GM18868 (cell line): ENCODE measurements at regions not wholly inside any gene's neighbourhood (a gene's known extent, or its start where the extent isn't known, plus 50 kb on each side); places are given as distances from the start of the nearest gene placed in this dataset.
"Not testable (repeated sequence)": the region's sequence is repeated elsewhere in the genome, so short reads cannot be mapped to it uniquely, and the experiment has no call there.

ENCODE experiments used
- ATAC-seq: cut with Tn5 transposase; IDR thresholded peaks from one replicate; pipeline ENCODE4 v1.9.1; 2021; ENCODE audit warnings: mild to moderate bottlenecking, moderate library complexity; ENCODE audit not compliant: unreplicated experiment

DNA sequence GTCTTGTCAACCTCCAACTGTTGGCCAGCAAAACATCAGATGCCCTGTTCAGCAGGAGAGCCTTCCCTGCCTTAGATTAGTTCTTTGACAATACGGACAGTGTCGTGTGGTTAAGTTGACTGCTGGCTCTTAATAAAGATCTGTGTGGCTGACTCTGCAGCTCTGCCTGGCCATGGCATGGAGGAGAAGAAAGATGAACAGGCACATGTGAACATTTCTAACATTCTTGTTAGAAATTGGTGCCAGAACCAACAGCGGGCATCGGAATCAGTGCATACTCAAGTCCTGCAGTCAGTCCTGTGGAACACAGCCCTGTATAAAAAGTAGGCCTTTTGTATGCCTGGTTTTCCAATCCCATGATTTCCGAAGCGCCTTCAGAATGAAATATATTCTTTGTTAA is 455.6 kb downstream of the POM121L12 start:
- no peak for ATAC-seq

DNA sequence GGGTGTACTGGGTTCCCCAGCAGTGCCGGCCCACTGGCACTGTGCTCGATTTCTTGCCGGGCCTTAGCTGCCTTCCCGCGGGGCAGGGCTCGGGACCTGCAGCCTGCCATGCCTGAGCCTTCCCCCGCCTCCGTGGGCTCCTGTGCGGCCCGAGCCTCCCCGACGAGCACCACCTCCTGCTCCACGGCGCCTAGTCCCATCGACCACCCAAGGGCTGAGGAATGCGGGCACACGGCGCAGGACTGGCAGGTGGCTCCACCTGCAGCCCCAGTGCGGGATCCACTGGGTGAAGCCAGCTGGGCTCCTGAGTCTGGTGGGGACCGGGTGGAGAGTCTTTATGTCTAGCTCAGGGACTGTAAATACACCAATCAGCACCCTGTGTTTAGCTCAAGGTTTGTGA is 459.7 kb downstream of the POM121L12 start:
- ATAC-seq, result not testable (repeated sequence)

DNA sequence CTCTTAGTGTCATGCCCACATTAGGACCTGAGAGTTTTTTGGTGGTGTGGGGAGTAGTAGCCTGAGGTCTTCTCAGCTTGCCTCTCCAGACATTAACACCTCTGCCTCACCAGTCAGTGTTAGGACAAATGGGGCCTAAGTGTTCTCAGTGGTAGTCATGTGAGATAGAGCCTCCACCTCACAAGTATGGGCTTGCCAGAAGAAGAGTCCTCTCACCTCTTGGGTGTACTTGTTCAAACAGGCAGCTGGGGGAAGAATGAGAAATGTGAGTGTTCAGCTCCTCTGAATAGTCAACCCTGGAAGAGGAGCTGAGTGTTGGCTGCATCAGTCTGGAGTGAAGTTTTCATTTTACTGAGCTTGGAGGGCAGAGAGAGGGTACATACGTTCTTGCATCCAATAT is 464.6 kb downstream of the POM121L12 start:
- no peak for ATAC-seq

DNA sequence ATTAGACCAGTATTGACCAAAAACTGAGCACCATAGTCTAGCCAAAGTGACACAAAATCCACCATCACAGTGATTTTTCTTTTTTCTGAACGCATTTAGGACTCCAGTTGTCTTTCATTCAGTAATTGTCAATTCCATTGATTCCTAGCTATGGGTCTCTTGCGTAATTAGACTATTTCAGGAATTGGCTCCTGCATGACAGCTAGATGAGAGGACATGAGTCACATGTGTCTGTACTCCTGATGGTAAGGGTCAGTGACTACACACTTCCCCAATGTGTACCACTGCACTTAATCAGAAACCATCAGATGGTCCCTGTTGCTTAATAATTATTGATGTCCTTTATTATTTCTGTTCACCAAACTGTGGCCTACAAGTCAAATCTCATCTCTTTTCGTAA is 469.5 kb downstream of the POM121L12 start:
- ATAC-seq, result no peak

DNA sequence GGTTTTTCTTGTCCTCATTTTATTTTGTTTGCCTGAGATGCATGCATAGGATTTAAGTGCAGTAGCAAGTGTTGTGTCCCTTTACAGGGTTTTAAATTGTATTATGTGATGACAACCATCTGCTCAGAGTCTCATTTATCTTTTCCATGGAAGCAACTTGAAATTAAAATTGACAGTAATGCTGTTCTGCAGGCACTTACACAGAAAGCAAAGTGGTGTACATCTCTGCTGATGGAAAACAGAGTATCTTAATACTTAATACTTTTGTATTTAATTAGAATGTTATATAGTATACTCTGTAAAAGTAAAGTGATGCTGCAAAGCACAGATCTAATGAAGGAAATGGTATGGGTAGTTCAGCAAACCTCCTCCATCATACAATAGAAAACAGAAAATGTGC is 482.9 kb downstream of the POM121L12 start:
- ATAC-seq, result no peak

DNA sequence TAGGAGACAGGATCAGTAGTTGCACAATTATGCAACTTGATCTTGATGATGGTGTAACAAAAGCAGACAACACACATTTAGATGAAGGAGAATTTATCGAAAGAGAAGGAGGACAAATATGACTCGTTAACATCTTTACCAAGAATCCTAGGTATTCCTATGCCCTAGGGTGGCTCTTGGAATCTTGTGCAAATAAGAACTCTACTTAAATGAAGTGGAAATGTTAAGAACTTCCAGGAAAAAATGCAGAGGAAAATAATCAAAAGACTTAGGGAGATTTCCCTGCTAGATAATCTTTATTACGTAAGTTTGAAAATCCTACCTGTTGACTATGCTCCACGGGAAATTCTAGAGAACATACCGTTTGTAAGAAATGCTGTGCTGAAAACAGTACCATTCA is 485.4 kb downstream of the POM121L12 start:
- no peak for ATAC-seq

DNA sequence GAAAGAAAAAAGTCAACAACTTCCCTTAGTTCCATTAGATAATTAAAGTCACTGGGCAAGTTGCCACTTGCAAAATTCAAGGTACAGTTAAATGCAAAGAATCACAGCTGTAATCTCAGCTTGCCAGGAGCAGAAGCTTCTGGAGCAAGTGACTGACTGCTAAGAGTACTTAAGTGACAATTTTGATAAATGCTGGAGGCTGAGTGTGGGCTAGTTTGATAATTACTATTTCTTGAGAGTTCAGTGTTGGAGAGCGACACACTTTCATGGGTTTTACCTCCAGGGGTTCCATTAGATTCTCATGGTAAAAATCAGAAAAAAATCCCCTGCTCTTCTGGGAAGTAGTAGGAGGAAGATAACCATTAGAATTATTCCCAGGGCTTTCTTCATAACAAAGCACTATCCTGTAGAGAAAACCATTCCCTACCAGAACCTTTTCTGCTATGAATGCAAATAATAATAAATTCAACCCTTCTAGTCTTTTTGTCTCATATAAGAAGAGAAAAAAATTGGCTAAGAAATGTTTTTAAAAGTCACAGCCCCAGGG is 486.3 kb downstream of the POM121L12 start:
- no peak for ATAC-seq

DNA sequence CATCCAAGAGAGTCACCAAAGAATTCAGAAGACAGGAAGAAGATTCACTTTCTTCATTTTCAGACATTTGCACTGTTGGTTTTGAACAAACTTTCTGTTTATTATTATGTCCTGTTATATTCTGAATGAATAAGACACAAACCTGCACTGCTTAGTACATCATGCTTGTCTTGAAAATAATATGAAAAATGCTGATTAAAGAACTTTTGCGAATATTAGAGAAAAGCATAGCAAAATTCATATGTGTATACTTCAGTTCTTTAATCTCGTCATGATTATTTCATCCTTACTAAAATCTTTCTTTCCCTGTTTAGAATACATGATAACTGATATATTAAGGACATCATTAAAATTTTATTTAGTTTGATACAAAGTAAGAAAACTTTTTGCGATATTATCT is 504.1 kb downstream of the POM121L12 start:
- no peak for ATAC-seq

DNA sequence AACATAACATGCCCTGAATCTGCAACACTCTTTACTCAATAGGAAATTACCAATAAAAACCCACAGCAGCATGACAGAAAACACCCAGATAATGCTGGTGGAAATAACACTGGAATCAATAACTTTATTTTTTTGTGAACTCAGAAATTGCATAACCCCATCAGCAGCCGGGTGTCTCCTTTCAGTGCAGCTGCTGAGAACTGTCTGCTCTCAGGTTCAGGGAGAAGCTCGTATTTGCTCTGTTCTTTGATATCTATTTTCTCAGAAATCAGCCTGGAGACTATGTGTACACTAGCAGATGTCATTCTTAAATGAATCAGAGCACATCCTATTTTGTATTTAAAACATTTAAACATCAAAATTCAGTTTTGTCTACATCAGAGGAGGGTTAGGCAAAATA is 506.0 kb downstream of the POM121L12 start:
- ATAC-seq, result no peak

DNA sequence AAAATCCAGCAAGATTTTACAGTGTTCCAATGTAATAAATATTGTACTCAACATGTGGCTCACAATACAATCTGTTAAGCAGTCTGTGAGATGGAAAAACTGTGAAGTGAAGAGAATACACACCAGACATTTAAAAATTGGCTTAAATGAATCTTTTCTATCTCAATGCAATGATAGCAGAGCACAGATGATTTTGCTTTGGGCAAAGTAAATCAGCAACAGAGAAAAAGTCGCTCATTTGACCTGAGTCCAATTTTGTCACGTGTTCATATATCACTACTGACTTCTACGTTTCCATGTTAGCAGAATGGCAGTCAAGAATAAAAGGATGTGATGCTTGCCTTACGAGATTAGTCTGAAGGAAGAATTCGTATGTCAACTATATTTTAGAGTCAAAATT is 506.7 kb downstream of the POM121L12 start:
- ATAC-seq, result no peak
